ENCODE measurements at regions not wholly inside any gene's neighbourhood (a gene's known extent, or its start where the extent isn't known, plus 50 kb on each side); places are given as distances from the start of the nearest gene placed in this dataset.

GRCh38 chr18:51582551-51582950, 385.1 kb upstream of the MEX3C start:
- TF ChIP-seq RFX5 (IDR thresholded peaks at IDR 0.05; ENCODE audit: low read length) (no peak), TAF1 (IDR thresholded peaks at IDR 0.05; ENCODE audit: borderline replicate concordance, low read depth, low read length) (no peak), FOSL2 (IDR thresholded peaks at IDR 0.05; ENCODE audit: borderline replicate concordance, low read depth) (no peak), REST (IDR thresholded peaks at IDR 0.05; ENCODE audit: low read depth, low read length) (no peak)
- TF ChIP-seq, protein P1, sequence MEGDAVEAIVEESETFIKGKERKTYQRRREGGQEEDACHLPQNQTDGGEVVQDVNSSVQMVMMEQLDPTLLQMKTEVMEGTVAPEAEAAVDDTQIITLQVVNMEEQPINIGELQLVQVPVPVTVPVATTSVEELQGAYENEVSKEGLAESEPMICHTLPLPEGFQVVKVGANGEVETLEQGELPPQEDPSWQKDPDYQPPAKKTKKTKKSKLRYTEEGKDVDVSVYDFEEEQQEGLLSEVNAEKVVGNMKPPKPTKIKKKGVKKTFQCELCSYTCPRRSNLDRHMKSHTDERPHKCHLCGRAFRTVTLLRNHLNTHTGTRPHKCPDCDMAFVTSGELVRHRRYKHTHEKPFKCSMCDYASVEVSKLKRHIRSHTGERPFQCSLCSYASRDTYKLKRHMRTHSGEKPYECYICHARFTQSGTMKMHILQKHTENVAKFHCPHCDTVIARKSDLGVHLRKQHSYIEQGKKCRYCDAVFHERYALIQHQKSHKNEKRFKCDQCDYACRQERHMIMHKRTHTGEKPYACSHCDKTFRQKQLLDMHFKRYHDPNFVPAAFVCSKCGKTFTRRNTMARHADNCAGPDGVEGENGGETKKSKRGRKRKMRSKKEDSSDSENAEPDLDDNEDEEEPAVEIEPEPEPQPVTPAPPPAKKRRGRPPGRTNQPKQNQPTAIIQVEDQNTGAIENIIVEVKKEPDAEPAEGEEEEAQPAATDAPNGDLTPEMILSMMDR (IDR thresholded peaks at IDR 0.05) = no peak

Measured in SK-N-SH (cell line).